HEK293T (cell line): ENCODE measurements at regions not wholly inside any gene's neighbourhood (a gene's known extent, or its start where the extent isn't known, plus 50 kb on each side); places are given as distances from the start of the nearest gene placed in this dataset.

Experiments used
- ARNT ChIP-seq: fragments of 450-650 bp; IDR thresholded peaks from 2 replicates; pipeline ENCODE4 v1.6.1; 2017; ENCODE audit warnings: mild to moderate bottlenecking
- BHLHE40 ChIP-seq: fragments of 450-650 bp; IDR thresholded peaks from 2 replicates; pipeline ENCODE4 v1.6.1; 2016; ENCODE audit warnings: mild to moderate bottlenecking, moderate library complexity, borderline replicate concordance
- FOXA1 ChIP-seq: fragments of 450-650 bp; IDR thresholded peaks from 2 replicates; pipeline ENCODE4 v1.6.1; 2016; ENCODE audit warnings: mild to moderate bottlenecking
- FOXK2 ChIP-seq: fragments of 450-650 bp; IDR thresholded peaks from 2 replicates; pipeline ENCODE4 v1.6.1; 2016; ENCODE audit warnings: mild to moderate bottlenecking
- FOXM1 ChIP-seq: fragments of 450-650 bp; IDR thresholded peaks from 2 replicates; pipeline ENCODE4 v1.6.1; 2017; ENCODE audit warnings: mild to moderate bottlenecking, borderline replicate concordance
- HDGF ChIP-seq: fragments of 450-650 bp; IDR thresholded peaks from 2 replicates; pipeline ENCODE4 v1.6.1; 2017; ENCODE audit warnings: antibody characterized with exemption, borderline replicate concordance
- L3MBTL2 ChIP-seq: fragments of 450-650 bp; conservative IDR thresholded peaks from 2 replicates; pipeline ENCODE4 v1.6.1; 2016; ENCODE audit warnings: mild to moderate bottlenecking
- NFRKB ChIP-seq: fragments of 450-650 bp; IDR thresholded peaks from 2 replicates; pipeline ENCODE4 v1.6.1; 2016; ENCODE audit warnings: mild to moderate bottlenecking, moderate library complexity
- SP1 ChIP-seq: fragments of 450-650 bp; IDR thresholded peaks from 2 replicates; pipeline ENCODE4 v1.6.1; 2017
- SUZ12 ChIP-seq: fragments of 450-650 bp; IDR thresholded peaks from 2 replicates; pipeline ENCODE4 v1.6.1; 2016; ENCODE audit warnings: mild to moderate bottlenecking
- TARDBP ChIP-seq: fragments of 450-650 bp; IDR thresholded peaks from 2 replicates; pipeline ENCODE4 v1.6.1; 2016
- ZNF384 ChIP-seq: fragments of 450-650 bp; IDR thresholded peaks from 2 replicates; pipeline ENCODE4 v1.6.1; 2016
- TF ChIP-seq, protein P1 (sequence below): fragments of 450-650 bp; IDR thresholded peaks from 2 replicates; pipeline ENCODE4 v1.6.1; 2016

DNA sequence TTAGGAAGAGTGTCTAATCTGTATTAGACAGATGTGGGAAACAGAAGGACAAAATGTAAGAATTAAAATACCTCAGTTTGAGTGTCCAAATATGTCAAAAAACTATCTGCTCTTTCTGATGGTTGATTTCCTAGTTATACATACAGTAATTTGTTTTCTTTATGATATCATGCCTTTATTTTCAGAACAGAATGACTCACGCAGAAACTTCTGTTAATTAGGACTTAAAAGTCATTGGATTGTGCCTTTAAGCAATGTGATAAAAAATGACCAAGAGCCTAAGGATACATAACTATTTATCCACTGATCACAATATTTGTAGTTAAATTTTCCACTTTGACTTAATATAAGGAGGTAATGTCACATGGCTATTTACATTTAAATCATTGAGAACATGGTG lies 206.7 kb upstream of the PTPRZ1 start:
- TF ChIP-seq HDGF (no peak), NFRKB (no peak), BHLHE40 (no peak), SUZ12 (no peak), FOXA1 (no peak), SP1 (no peak), L3MBTL2 (no peak), FOXM1 (no peak), ARNT (no peak), ZNF384 (no peak), TARDBP (no peak), FOXK2 (no peak)
- TF ChIP-seq, protein P1, sequence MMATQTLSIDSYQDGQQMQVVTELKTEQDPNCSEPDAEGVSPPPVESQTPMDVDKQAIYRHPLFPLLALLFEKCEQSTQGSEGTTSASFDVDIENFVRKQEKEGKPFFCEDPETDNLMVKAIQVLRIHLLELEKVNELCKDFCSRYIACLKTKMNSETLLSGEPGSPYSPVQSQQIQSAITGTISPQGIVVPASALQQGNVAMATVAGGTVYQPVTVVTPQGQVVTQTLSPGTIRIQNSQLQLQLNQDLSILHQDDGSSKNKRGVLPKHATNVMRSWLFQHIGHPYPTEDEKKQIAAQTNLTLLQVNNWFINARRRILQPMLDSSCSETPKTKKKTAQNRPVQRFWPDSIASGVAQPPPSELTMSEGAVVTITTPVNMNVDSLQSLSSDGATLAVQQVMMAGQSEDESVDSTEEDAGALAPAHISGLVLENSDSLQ = no peak
